IMR-90 (cell line): ENCODE measurements at regions not wholly inside any gene's neighbourhood (a gene's known extent, or its start where the extent isn't known, plus 50 kb on each side); places are given as distances from the start of the nearest gene placed in this dataset.

Source experiments
- ATAC-seq: fragments of 200-7000 bp; cut with Tn5 transposase; 2 replicates; pipeline ENCODE4 v1.9.1; 2020; ENCODE audit warnings: low read depth, mild to moderate bottlenecking, moderate library complexity
- BruUV-seq: library from RNA; stranded (reverse); fragments of 400-500 nt; replicated peaks from 2 replicates; lab custom pipeline; 2021; lab: Mats Ljungman, UMichigan
- CTCF ChIA-PET: fragments of 300-600 bp; formaldehyde crosslinking; extraction: SDS; loops from one replicate; lab custom pipeline; 2021; ENCODE audit warnings: antibody characterized with exemption; lab: Yijun Ruan, JAX
- POLR2A ChIA-PET: fragments of 300-600 bp; sonication (Branson Sonifier 250); formaldehyde crosslinking; loops from one replicate; lab custom pipeline; 2022; ENCODE audit warnings: antibody characterized with exemption; ENCODE audit not compliant: unreplicated experiment; lab: Charles Lee
- DNase-seq: peaks from one replicate; pipeline ENCODE4 v3.0.0; 2013
- H2AFZ ChIP-seq: replicated peaks from 2 replicates; pipeline ENCODE3; 2013; ENCODE audit warnings: low read length, mild to moderate bottlenecking; ENCODE audit not compliant: poor library complexity
- H2AK5ac ChIP-seq: 2 replicates; pipeline ENCODE4 v1.6.1; 2013; ENCODE audit warnings: low read depth, low read length, inconsistent platforms
- H2AK9ac ChIP-seq: replicated peaks from 2 replicates; pipeline ENCODE3; 2013; ENCODE audit warnings: mild to moderate bottlenecking, low read depth, low read length, moderate library complexity; ENCODE audit not compliant: poor library complexity
- H2BK120ac ChIP-seq: 2 replicates; pipeline ENCODE4 v1.6.1; 2013; ENCODE audit warnings: low read depth, low read length, inconsistent platforms
- H2BK15ac ChIP-seq: 3 replicates; pipeline ENCODE4 v1.6.1; 2013; ENCODE audit warnings: low read depth, low read length, inconsistent platforms
- H2BK20ac ChIP-seq: 2 replicates; pipeline ENCODE4 v1.6.1; 2013; ENCODE audit warnings: low read depth, mild to moderate bottlenecking, inconsistent platforms, low read length, moderate library complexity
- H2BK5ac ChIP-seq: 2 replicates; pipeline ENCODE4 v1.6.1; 2013; ENCODE audit warnings: mild to moderate bottlenecking, low read depth, low read length, inconsistent platforms; ENCODE audit not compliant: poor library complexity, severe bottlenecking
- H3K14ac ChIP-seq: replicated peaks from 2 replicates; pipeline ENCODE4 v1.6.1; 2013; ENCODE audit warnings: low read depth, low read length, inconsistent platforms
- H3K18ac ChIP-seq: 2 replicates; pipeline ENCODE4 v1.6.1; 2013; ENCODE audit warnings: low read depth, low read length, control low read depth
- H3K23ac ChIP-seq: 2 replicates; pipeline ENCODE4 v1.6.1; 2013; ENCODE audit warnings: low read depth, low read length, inconsistent platforms
- H3K27ac ChIP-seq: 2 replicates; pipeline ENCODE4 v1.5.1; 2013; ENCODE audit warnings: mild to moderate bottlenecking, control low read depth, low read length; ENCODE audit not compliant: insufficient read depth
- H3K27me3 ChIP-seq: 2 replicates; pipeline ENCODE4 v1.6.1; 2013; ENCODE audit warnings: low read length; ENCODE audit not compliant: control insufficient read depth, insufficient read depth
- H3K36me3 ChIP-seq: 2 replicates; pipeline ENCODE4 v1.6.1; 2013; ENCODE audit warnings: low read length, mixed read lengths; ENCODE audit not compliant: control insufficient read depth, insufficient read depth
- H3K4ac ChIP-seq: 2 replicates; pipeline ENCODE4 v1.6.1; 2013; ENCODE audit warnings: low read depth, low read length, inconsistent platforms
- H3K4me1 ChIP-seq: 2 replicates; pipeline ENCODE4 v1.6.1; 2013; ENCODE audit warnings: low read length, mixed read lengths; ENCODE audit not compliant: control insufficient read depth, insufficient read depth
- H3K4me2 ChIP-seq: 2 replicates; pipeline ENCODE4 v1.6.1; 2013; ENCODE audit warnings: low read depth, mild to moderate bottlenecking, control low read depth, low read length, moderate library complexity
- H3K4me3 ChIP-seq: 2 replicates; pipeline ENCODE4 v1.5.1; 2013; ENCODE audit warnings: low read depth, mild to moderate bottlenecking, control low read depth, low read length, moderate library complexity; ENCODE audit not compliant: insufficient read depth
- H3K56ac ChIP-seq: 2 replicates; pipeline ENCODE4 v1.6.1; 2013; ENCODE audit warnings: low read length, inconsistent platforms; ENCODE audit not compliant: insufficient read depth; ENCODE audit errors: extremely low read depth
- H3K79me1 ChIP-seq, 2 experiments: 2 replicates each; pipeline ENCODE4 v1.6.1; 2013; ENCODE audit warnings: low read length in 2 of 2, inconsistent platforms in 1 of 2, low read depth in 1 of 2
- H3K9ac ChIP-seq: 2 replicates; pipeline ENCODE4 v1.6.1; 2013; ENCODE audit warnings: low read depth, low read length, control low read depth
- H3K9me1 ChIP-seq: 2 replicates; pipeline ENCODE4 v1.6.1; 2013; ENCODE audit warnings: low read length, inconsistent platforms; ENCODE audit not compliant: insufficient read depth
- H3K9me3 ChIP-seq: 2 replicates; pipeline ENCODE4 v1.6.1; 2013; ENCODE audit warnings: low read length; ENCODE audit not compliant: control insufficient read depth, insufficient read depth
- H4K20me1 ChIP-seq: 2 replicates; pipeline ENCODE4 v1.6.1; 2013; ENCODE audit warnings: low read length, inconsistent platforms; ENCODE audit not compliant: insufficient read depth
- H4K5ac ChIP-seq: 2 replicates; pipeline ENCODE4 v1.6.1; 2013; ENCODE audit warnings: mild to moderate bottlenecking, low read depth, low read length, control low read depth
- H4K8ac ChIP-seq, 2 experiments: 2 replicates each; pipeline ENCODE4 v1.6.1; 2013; ENCODE audit warnings: low read depth in 2 of 2, low read length in 2 of 2, control low read depth in 1 of 2, inconsistent platforms in 1 of 2
- H4K91ac ChIP-seq: 2 replicates; pipeline ENCODE4 v1.6.1; 2013; ENCODE audit warnings: low read depth, low read length, inconsistent platforms; ENCODE audit not compliant: insufficient read depth
- BHLHE40 ChIP-seq: fragments of 150-350 bp; IDR thresholded peaks from 2 replicates; pipeline ENCODE4 v1.6.1; 2016; ENCODE audit warnings: mild to moderate bottlenecking, low read depth, low read length
- CEBPB ChIP-seq: IDR thresholded peaks from 2 replicates; pipeline ENCODE4 v1.6.1; 2012; ENCODE audit warnings: low read depth, low read length, improper control_type of control experiment
- CHD1 ChIP-seq: IDR thresholded peaks from 2 replicates; pipeline ENCODE4 v1.6.1; 2012; ENCODE audit warnings: low read depth, low read length, improper control_type of control experiment
- FOS ChIP-seq: fragments of 150-350 bp; IDR thresholded peaks from 2 replicates; pipeline ENCODE4 v1.6.1; 2016; ENCODE audit warnings: low read depth, low read length
- MAFK ChIP-seq: IDR thresholded peaks from 2 replicates; pipeline ENCODE4 v1.6.1; 2012; ENCODE audit warnings: low read depth, low read length, improper control_type of control experiment
- MAZ ChIP-seq: IDR thresholded peaks from 2 replicates; pipeline ENCODE4 v1.6.1; 2012; ENCODE audit warnings: low read depth, mild to moderate bottlenecking, low read length, improper control_type of control experiment, moderate library complexity, borderline replicate concordance
- MXI1 ChIP-seq: IDR thresholded peaks from 2 replicates; pipeline ENCODE4 v1.6.1; 2012; ENCODE audit warnings: low read depth, mild to moderate bottlenecking, low read length, moderate library complexity, borderline replicate concordance
- NFE2L2 ChIP-seq: fragments of 150-350 bp; IDR thresholded peaks from 2 replicates; pipeline ENCODE4 v1.6.1; 2016; ENCODE audit warnings: low read depth, mild to moderate bottlenecking, low read length
- POLR2A ChIP-seq: IDR thresholded peaks from 2 replicates; pipeline ENCODE4 v1.6.1; 2012; ENCODE audit warnings: mild to moderate bottlenecking, low read depth, low read length
- RAD21 ChIP-seq: IDR thresholded peaks from 2 replicates; pipeline ENCODE4 v1.6.1; 2012; ENCODE audit warnings: low read length, improper control_type of control experiment
- RCOR1 ChIP-seq: IDR thresholded peaks from 2 replicates; pipeline ENCODE4 v1.6.1; 2012; ENCODE audit warnings: mild to moderate bottlenecking, low read length, improper control_type of control experiment; ENCODE audit not compliant: insufficient replicate concordance
- RFX5 ChIP-seq: IDR thresholded peaks from 2 replicates; pipeline ENCODE4 v1.8.0; 2012; ENCODE audit warnings: low read depth, mild to moderate bottlenecking, low read length, moderate library complexity
- SMC3 ChIP-seq: fragments of 150-350 bp; IDR thresholded peaks from 2 replicates; pipeline ENCODE4 v1.6.1; 2016; ENCODE audit warnings: low read depth, mild to moderate bottlenecking, antibody characterized with exemption, low read length, moderate library complexity
- WGBS, 2 experiments: methylation state at CpG; one replicate each; pipeline versions ENCODE4 v1.1.5 to v1.1.7; 2013; ENCODE audit warnings: missing lambda C conversion rate in 2 of 2; ENCODE audit not compliant: insufficient read length in 1 of 2; ENCODE audit errors: extremely low coverage in 2 of 2; 5-methylcytosine and 5-hydroxymethylcytosine counted together
- dilution Hi-C: fragments of 300-500 bp; cut with HindIII; formaldehyde crosslinking; loops from one replicate; pipeline ENCODE4 v1.14.3; 2018; ENCODE audit warnings: low sequenced_read_pairs; ENCODE audit not compliant: unreplicated experiment
- in situ Hi-C: fragments of 300-500 bp; cut with MboI; formaldehyde crosslinking; loops from 3 replicates; pipeline ENCODE4 v1.14.3; 2019; ENCODE audit warnings: low sequenced_read_pairs, inconsistent platforms, mixed read lengths
- intact Hi-C: fragments of 100-400 bp; cut with micrococcal nuclease; formaldehyde crosslinking; loops from 2 replicates; pipeline ENCODE4 v1.10.0; 2022
- TF ChIP-seq, protein P1 (sequence below): conservative IDR thresholded peaks from 2 replicates; pipeline ENCODE4 v1.5.1; 2012; ENCODE audit warnings: mild to moderate bottlenecking, low read depth, low read length, improper control_type of control experiment
- TF ChIP-seq, protein P2 (sequence below): fragments of 150-350 bp; IDR thresholded peaks from 2 replicates; pipeline ENCODE4 v1.6.1; 2017; ENCODE audit warnings: mild to moderate bottlenecking, antibody characterized with exemption, low read length, low read depth
- TF ChIP-seq, protein P3 (sequence below): fragments of 150-350 bp; IDR thresholded peaks from 2 replicates; pipeline ENCODE4 v1.6.1; 2016; ENCODE audit warnings: low read depth, mild to moderate bottlenecking, low read length, moderate library complexity, borderline replicate concordance

DNA sequence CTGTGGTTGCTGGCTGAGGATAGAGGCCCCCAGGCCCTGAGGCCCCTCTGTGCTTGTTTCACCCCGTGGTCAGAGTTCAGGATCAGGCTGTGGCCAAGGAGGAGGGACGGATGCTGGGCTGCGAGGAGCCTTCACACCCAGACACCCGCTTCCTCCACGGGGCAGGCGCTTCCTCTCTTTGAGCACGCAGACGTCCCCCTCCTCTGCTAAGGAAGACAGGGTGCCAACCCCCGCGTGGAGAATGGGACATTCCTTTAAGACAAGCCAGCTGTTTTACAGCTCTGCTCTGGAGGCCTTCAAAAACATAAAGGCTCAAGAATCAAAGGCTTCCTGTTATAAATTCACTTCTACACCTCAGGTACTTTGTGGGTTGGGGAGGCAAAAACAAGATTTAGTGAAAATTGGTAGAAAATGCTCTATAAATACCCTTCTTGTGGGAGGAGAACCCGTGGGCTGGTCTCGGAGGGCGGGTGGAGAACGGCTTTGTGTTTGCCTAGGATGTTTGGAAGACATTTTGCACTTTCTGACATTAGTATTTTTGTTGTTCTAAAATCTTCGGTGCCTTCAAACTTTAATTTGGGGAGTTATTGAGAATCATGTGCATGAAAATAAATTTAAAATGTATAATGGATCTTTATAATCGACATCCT, 60.8 kb upstream of the FOXF1 start:
- no peak overlapping the region for H2BK120ac ChIP-seq
- no peak overlapping the region for H2AK5ac ChIP-seq
- peaks cover 9% of the 10 kb centered on the region for H3K9me1 ChIP-seq
- no peak overlapping the region for H3K4me3 ChIP-seq
- no peak overlapping the region for H3K27ac ChIP-seq
- H3K23ac ChIP-seq, result no peak overlapping the region
- dilution Hi-C loops, result no loop called here
- 0 out of 4 replicates have a peak, but pooled peaks cover 0 to 3% of the 10 kb centered on the region in 2 experiments for H3K79me1 ChIP-seq
- H3K27me3 ChIP-seq, result no peaks in the 10 kb centered on the region
- no peak overlapping the region for H2BK15ac ChIP-seq
- H4K8ac ChIP-seq, result no peak overlapping the region
- no peak overlapping the region for H2BK5ac ChIP-seq
- no TSS peak for BruUV-seq
- intact Hi-C loops, result no loop called here
- no peak overlapping the region for H3K14ac ChIP-seq
- ChIA-PET CTCF (no interaction called here), POLR2A (no interaction called here)
- H3K9ac ChIP-seq, result no peak overlapping the region
- no peak overlapping the region for H3K4me2 ChIP-seq
- no peak for DNase-seq
- WGBS, 2 experiments, result 65% methylated on average over 10 of the region's 16 CpGs; no CpG with 5 or more reads in 1 of the 2 experiments
- H3K4ac ChIP-seq, result no peak overlapping the region
- no peak overlapping the region for H3K56ac ChIP-seq
- no peak overlapping the region for H2BK20ac ChIP-seq
- no peak overlapping the region for H2AFZ ChIP-seq
- H3K36me3 ChIP-seq, result no peaks in the 10 kb centered on the region
- H4K5ac ChIP-seq, result no peak overlapping the region
- no peak for ATAC-seq
- 0 out of 2 replicates have a peak, but pooled peaks cover 3% of the 10 kb centered on the region for H3K9me3 ChIP-seq
- H3K4me1 ChIP-seq, result peaks cover 9% of the 10 kb centered on the region
- in situ Hi-C loops, result no loop called here
- no peaks in the 10 kb centered on the region for H4K20me1 ChIP-seq
- H2AK9ac ChIP-seq, result no peak overlapping the region
- no peak overlapping the region for H3K18ac ChIP-seq
- peak overlapping the region; percentile 7; the same call in 1 of the 2 replicates for H4K91ac ChIP-seq
- TF ChIP-seq, protein P1, sequence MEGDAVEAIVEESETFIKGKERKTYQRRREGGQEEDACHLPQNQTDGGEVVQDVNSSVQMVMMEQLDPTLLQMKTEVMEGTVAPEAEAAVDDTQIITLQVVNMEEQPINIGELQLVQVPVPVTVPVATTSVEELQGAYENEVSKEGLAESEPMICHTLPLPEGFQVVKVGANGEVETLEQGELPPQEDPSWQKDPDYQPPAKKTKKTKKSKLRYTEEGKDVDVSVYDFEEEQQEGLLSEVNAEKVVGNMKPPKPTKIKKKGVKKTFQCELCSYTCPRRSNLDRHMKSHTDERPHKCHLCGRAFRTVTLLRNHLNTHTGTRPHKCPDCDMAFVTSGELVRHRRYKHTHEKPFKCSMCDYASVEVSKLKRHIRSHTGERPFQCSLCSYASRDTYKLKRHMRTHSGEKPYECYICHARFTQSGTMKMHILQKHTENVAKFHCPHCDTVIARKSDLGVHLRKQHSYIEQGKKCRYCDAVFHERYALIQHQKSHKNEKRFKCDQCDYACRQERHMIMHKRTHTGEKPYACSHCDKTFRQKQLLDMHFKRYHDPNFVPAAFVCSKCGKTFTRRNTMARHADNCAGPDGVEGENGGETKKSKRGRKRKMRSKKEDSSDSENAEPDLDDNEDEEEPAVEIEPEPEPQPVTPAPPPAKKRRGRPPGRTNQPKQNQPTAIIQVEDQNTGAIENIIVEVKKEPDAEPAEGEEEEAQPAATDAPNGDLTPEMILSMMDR, result no peak
- TF ChIP-seq, protein P2, sequence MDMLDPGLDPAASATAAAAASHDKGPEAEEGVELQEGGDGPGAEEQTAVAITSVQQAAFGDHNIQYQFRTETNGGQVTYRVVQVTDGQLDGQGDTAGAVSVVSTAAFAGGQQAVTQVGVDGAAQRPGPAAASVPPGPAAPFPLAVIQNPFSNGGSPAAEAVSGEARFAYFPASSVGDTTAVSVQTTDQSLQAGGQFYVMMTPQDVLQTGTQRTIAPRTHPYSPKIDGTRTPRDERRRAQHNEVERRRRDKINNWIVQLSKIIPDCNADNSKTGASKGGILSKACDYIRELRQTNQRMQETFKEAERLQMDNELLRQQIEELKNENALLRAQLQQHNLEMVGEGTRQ, result no peak
- TF ChIP-seq RFX5 (no peak), MAFK (no peak), SMC3 (no peak), NFE2L2 (no peak), RCOR1 (no peak), CEBPB (no peak), CHD1 (no peak), MAZ (no peak), BHLHE40 (no peak), FOS (no peak), MXI1 (no peak), POLR2A (no peak), RAD21 (no peak)
- TF ChIP-seq, protein P3, sequence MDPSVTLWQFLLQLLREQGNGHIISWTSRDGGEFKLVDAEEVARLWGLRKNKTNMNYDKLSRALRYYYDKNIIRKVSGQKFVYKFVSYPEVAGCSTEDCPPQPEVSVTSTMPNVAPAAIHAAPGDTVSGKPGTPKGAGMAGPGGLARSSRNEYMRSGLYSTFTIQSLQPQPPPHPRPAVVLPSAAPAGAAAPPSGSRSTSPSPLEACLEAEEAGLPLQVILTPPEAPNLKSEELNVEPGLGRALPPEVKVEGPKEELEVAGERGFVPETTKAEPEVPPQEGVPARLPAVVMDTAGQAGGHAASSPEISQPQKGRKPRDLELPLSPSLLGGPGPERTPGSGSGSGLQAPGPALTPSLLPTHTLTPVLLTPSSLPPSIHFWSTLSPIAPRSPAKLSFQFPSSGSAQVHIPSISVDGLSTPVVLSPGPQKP, result no peak
